Renal pelvis (tissue), 1 donor: ENCODE measurements at regions not wholly inside any gene's neighbourhood (a gene's known extent, or its start where the extent isn't known, plus 50 kb on each side); places are given as distances from the start of the nearest gene placed in this dataset.
A peak's percentile ranks its signal among the peaks of the same experiment; 100 is the strongest.

Source experiments
- DNase-seq: peaks from one replicate; pipeline ENCODE4 v3.0.0-alpha.2; 2013

- no peak for DNase-seq
Observed at GRCh38 chr11:45347348-45348082, 61.4 kb upstream of the SYT13 start.

DNA sequence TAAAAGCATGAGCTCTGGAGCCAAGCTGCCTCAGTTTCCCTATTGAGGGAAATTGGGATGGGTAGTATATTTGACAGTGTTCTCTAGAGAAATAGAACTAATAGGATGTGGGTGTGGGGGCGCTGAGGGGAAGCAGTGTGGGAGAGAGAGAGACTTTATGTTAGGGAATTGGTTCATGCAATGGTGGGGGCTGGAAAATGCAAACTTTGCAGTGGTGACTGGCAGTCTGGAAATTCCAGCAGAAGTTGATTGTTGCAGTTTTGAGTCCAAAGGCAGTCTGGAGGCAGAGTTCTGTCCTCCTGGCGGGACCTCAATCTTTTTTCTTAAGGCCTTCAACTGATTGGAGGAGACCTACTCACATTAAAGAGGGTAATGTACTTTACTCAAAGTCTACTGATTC lies 59.4 kb upstream of the SYT13 start:
- no peak for DNase-seq

GRCh38 chr11:45344028-45344427 lies 57.9 kb upstream of the SYT13 start:
- no peak for DNase-seq

DNA sequence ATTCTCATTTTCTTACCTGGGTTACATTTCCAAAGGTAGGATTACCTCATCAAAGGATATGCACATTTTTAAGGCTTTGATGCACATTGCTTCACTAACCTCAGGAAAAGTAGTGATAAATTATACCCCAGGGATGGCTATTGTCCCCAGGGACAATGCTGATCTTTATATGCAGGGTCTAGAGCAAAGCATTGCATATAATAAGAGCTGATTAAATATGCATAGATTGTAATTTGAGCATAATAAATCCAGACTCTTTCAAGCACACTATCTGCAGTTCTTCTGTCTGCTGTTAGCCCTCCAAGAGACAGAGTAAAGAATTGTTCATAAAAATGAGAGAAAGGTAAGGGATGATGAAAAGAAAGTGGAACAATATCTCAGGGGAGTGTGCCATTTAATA lies 57.3 kb upstream of the SYT13 start:
- DNase-seq = no peak

- DNase-seq = no peak
Observed at GRCh38 chr11:45341372-45341771, 55.2 kb upstream of the SYT13 start.

DNA sequence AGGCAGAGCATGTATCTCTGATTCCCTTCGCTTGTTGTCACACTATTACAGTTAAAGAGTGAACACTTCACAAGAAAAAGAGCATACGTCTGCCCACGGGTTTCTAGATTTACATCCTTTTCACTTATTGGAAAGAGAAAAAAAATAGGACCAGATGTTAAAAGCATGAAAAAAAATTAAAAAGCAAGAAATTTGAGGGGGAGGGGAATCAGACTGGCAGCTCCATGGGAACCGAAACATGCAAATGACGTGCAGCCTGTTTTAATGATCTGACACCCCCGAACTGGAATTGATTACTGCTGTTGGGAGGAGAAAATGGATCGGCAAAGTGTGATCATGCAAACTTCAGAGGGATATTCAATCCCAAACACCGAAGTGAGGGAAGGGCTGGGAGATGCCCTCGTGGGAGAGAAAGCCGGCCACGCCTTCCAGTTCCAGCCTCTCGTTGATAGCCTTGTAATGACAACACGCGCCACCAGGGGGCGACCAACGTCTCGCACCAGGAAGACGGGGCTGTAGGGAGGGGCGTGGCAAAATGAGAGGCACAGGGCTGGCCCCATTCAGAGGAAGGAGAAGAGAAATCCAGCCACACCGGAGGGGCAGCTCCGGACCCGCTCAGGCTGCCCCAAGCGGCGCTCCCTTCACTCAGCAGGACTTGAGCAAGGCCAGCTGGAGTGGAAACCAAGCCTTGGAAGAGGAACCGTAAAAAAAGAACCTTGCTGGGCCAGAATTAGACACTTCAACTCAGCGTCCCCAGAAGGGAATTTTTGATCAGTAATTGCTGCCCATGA lies 53.8 kb upstream of the SYT13 start:
- DNase-seq = peak; percentile 92

DNA sequence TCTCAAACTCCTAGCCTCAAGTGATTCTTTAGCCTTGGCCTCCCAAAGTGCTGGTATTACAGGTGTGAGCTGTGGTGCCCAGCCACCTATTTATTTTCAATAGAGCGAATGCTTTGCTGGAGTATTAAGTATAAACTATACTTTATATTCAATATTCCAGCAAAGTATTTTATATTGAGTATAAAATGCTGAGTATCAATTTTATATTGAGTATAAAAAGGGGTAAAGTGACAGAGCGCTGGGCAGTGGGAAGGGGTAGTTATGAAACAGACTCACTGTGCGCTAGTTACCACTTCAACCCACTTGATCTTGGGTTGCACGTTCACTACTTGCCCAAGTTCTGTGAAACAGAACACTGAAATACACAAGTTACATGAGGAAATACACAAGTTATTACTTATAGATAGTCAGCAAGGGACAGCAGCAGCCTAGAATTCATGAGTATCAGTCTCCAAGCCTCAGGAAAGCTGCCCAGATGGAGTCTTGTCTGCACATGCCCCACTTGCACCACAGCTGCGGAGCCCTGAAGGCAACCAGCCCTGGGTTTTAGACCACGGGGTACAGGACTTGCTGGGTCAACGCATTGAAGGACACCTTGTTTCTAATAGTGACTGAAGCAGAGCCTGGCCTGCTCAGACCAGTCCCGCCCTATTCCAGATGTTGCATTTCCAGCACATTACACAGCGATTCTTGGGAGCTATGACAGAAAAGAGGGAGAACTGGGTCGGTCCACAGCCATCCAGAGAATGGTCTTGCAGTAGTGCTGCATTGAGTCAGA lies 51.6 kb upstream of the SYT13 start:
- no peak for DNase-seq

- DNase-seq = no peak
Observed at GRCh38 chr11:45336136-45336535, 50.0 kb upstream of the SYT13 start.
